Activated T-cell treated with anti-CD3 and anti-CD28 coated beads for 48 hours (primary cell): ENCODE measurements at regions not wholly inside any gene's neighbourhood (a gene's known extent, or its start where the extent isn't known, plus 50 kb on each side); places are given as distances from the start of the nearest gene placed in this dataset.
"Not testable (repeated sequence)": the region's sequence is repeated elsewhere in the genome, so short reads cannot be mapped to it uniquely, and the experiment has no call there.

Source experiments
- DNase-seq: peaks from one replicate; pipeline ENCODE4 v3.0.0-alpha.2; 2020; ENCODE audit warnings: low read depth

DNA sequence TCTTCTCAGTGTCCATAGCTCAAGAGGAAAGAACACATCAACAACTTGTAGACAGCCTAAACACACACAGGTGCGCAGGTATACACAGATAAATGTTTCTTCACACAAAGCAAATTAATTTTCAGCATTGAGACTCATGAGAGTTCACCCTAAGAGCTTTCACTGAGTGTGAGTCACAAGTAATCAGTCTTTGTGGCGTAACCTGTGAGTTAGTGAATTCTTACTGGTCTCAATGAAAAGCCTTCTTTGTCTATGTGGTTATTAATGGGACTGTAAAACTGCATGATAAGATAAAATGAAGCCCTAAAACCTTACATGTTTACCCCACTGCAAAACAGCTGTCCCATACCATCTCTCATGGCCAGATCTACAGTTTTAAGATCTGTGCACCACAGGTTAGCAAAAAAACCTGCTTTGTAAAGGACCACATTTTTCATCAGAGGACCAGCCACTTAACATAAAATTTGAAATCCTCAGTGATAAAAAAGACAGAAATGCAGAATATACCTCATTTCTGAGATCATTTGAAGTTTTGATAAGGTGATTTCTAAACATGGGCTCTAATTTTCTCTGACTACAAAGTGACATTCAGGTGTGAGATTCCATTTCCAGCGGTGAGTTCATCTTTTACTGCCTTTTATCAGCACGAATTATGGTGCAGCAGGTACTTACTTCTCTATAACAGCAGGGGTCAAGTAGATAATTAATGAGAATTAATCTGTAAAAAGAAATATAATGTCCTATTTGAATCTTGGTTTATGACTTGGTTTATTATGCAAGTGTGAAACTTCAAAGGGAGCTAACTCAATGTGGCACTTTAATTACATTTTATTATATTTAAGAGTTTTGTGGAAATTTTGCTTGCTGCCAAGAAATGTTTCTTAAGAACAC lies 335.7 kb upstream of the PIK3R1 start:
- no peak for DNase-seq

DNA sequence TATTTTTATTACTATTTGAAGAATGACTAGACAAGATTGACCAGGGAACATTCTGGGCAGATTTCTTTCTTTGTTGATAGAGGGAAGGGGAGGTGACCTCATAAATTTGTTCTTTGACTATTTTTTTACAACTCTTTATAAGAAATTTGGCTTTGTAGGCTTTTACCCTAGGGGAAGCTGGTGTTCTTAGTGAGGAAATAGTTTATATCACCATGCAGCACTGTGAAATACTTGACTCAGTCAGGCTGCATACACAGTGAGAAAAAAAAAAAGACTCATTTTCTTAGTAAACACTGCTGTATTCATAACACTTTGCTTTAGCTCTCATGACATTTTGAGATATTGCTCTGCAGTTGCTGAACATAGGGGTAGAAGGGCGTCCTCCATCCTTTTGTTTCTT lies 336.6 kb upstream of the PIK3R1 start:
- DNase-seq = no peak

DNA sequence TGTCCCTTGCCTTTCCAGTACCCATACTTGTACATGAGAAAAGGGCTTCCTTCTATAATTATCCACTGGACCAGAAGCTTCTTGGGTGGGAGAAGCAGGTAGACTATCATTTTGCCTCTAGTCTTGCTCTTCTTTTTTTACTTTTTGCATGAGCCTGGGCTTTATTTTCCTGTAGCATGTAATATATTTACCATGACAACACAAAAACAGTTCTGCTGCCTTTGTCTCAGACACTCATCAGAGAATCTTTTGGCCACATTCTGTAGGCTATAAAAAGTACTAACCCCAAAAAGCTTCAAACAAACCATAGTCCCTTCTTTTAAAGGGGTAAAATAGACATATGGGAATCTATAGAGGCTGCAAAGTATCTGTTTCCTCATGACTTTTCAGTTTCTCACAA lies 339.2 kb upstream of the PIK3R1 start:
- DNase-seq = no peak

DNA sequence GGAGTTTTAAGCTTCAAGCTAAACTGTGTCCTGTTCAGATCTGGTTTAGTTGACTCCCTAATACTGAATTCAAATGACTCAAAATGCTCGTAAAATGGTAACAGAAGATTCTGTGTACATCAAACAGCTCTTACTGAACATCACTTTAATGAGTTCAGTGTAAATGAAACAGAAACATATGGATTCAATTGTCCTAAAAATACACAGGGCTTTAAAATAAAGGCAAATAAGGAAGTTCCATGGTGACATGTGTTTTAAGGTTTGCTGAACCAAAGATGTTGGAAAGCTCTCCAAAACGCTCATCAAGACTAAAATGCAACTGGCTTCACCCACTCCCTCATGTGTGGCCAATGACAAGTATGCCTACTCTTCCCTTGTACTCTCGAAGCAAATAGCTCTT lies 340.0 kb upstream of the PIK3R1 start:
- no peak for DNase-seq

DNA sequence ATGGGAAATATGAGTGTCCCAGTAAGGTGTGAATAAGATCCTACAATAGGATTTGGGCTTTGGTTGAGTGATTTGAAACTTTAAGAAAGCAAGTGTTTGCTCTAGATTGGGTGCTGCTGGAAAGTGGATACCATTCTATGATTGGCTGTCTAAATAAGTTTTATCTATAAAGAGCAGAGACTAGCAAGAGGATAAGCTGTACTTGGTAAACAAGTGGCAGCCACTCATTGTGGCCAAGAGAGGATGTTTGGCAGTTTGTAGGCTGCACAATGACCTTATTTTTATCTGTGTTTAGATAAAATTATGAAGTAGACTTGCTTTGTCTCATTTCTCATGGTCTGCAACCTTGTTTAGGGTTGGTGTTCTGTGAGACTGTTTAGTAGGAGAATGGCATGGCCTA lies 341.6 kb upstream of the PIK3R1 start:
- no peak for DNase-seq

DNA sequence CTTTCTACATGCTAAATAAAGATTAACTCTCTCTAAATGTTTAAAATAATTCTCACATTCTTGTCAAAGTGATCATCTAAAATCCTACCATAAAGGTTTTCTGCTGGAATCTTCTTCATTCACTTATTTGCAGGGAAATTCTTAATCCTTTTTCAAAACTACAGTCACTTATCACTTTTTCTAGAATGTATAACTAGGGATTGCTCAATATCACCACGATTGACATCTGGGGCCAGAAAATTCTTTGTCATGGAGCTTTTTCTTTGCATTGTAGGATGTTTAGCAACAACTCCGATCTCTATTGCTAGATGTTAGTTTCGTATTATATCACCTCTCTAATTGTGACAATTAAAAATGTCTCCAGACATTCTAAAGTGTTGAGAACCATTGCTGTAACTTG lies 344.9 kb upstream of the PIK3R1 start:
- no peak for DNase-seq

DNA sequence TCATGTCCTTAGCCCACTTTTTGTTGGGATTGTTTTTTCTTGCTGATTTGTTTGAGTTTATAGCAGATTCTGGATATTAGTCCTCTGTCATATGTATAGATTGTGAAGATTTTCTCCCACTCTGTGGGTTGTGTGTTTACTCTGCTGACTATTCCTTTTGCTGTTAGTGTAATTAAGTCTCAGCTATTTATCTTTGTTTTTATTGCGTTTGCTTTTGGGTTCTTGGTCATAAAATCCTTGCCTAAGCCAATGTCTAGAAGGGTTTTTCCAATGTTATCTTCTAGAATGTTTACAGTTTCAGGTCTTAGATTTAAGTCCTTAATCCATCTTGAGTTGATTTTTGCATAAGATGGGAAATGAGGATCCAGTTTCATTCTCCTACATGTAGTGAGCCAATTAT lies 351.2 kb upstream of the PIK3R1 start:
- DNase-seq = not testable (repeated sequence)

DNA sequence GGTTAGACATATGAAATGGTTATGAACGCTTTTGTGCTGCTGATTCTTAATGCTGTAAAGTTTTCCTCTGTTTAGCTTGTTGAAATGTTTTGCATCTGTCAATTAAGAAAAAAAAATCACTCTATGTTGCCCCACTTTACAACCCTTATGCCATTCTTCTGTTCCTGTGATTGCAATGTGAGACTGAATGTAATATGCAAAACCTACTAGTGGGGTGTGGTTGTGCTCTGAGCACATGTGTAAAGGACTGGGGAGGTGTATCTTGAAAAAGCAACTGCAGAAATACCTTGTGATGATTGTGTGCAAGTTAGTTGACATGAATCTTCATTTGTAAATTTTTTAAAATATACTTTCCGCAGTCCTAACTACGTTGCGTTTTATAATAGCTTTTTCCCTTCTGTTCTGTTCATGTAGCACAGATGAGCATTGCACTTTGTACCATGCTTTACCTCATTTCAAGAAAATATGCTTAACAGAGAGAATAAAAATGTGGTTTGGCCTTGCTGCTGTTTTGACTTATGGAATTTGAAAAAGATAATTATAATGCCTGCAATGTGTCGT lies 357.0 kb upstream of the PIK3R1 start:
- no peak for DNase-seq

DNA sequence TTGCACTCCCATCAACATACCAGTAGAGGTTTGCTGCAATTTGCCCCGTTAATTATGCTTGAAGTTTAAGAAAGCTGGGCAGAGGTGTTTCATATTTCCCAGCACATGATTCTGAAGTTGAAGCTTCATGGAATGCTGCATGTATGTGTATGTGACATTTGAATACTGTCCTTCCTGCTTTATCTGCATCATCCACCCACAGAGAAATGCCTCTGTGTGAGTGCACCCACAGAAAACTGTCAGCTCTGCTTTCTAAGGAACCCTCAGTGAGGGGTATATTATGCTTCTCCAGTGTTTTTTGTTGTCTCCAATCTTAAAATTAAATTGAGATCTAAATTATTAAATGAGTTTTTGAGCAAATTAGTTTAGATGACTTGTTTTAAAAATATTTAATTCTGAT lies 358.1 kb upstream of the PIK3R1 start:
- DNase-seq = no peak

DNA sequence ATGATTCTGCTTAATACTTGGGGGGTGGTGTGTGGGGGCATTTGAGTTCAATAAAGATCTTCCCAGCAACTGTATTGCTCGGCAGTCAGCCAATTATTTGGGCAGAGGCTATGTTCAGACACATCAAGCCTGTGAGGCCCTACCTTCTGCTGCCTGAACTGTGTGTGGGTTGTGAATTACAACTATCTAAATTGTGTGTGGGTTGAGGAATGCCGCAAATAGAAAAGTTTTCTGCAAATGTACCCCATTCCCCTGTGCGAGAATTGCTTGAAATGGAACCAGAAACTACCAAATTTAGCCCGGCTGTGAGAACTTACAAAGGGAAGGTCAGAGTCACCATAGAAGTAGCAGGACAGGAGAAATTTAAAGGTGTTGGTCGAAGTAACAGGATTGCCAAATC lies 360.0 kb upstream of the PIK3R1 start:
- DNase-seq = no peak

DNA sequence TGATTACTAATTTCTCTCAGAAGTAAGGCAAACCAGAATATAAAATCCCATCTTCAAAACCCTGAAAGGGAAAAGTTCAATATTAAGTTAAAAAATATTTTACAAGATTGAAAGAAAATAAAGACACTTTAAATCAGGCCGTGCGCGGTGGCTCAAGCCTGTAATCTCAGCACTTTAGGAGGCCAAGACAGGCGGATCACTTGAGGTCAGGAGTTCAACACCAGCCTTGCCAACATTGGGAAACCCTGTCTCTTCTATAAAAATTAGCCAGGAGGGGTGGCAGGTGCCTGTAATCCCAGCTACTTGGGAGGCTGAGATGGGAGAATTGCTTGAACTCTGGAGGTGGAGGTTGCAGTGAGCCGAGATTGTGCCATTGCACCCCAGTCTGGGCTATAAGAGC lies 364.6 kb upstream of the PIK3R1 start:
- DNase-seq = not testable (repeated sequence)

DNA sequence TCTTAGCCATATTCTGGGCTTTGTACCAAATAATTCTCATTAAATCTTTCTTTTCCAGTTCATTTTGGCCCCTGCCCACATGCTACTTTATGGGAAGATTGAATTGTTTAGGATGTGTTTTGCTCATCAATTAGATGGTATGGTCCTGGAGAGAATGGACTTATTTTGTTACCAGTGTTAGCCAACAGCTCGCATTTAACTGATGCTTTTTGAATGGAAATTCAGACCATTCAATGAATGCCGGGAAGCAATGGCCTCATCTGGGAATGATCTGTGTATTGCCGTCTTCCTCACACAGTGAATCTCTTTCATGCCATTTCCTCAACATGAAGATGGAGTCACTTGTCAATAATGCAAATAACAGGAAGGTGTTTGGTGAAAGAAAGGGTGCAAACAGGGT lies 370.6 kb upstream of the PIK3R1 start:
- DNase-seq = no peak

DNA sequence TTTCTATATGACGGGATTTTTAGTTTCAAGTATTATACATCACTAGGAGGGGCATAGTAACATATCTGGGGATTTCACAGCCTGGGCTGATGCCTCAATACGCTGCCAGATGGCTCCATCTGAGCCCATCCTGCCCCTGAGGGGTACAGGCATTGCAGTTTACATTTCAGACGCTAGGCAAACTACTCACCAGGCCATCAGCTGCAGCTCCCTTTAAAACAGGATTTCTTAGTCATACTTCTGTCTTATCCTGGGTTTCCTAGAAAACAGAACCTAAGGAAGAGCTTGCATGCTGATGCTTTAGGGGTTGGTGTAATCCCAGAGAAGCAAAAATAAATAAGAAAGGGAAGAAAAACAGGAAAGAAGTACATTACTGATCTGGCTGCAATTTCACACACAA lies 372.8 kb upstream of the PIK3R1 start:
- DNase-seq = no peak

DNA sequence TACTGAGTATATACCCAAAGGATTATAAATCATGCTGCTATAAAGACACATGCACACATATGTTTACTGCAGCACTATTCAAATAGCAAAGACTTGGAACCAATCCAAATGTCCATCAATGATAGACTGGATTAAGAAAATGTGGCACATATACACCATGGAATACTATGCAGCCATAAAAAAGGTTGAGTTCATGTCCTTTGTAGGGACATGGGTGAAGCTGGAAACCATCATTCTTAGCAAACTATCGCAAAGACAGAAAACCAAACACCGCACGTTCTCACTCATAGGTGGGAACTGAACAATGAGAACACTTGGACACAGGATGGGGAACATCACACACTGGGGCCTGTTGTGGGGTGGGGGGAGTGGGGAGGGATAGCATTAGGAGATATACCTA lies 378.3 kb upstream of the PIK3R1 start:
- DNase-seq = not testable (repeated sequence)

DNA sequence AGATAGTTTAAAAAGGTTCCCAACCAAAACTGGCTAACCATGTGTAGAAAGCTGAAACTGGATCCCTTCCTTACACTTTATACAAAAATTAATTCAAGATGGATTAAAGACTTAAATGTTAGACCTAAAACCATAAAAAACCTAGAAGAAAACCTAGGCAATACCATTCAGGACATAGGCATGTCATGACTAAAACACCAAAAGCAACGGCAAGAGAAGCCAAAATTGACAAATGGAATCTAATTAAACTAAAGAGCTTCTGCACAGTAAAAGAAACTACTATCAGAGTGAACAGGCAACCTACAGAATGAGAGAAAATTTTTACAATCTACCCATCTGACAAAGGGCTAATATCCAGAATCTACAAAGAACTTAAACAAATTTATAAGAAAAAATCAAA lies 379.1 kb upstream of the PIK3R1 start:
- not testable (repeated sequence) for DNase-seq

DNA sequence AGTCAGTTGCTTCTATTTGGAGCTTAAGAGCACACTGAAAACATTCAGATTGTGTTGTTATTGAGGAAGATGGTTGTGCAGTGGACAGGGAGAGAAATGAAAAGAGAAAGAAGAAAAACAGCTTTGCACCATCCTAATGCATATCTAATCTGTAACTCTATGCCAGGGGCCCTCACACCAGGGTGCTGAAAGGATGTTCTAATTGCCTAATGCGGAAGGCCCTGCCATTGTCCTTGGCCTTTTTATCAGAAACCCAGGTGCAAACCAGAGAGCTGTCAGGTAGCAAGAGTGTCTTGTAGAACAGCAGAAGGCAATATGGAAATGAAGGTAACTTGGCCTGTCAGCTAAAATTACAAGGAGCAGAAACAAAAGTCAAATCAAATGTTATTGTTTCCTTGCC lies 384.5 kb upstream of the PIK3R1 start:
- DNase-seq = no peak

DNA sequence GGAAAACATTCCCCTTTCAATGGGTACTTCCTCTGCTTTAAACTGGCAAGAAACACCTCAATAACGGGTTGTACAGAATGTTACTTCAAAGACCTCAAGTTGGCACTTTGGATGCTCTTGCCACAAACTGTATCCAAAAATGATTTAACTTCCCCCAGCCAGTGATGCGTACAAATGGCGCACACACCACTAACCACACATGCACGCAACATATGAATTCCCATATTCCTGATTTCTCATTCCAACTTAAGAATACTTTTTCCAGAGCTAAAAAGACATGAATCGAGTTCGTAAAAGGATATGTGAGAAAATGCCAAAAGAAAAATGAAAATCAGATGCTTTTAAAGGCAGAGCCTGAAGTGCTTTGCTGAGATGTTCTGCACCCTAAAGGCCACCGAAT lies 388.0 kb upstream of the PIK3R1 start:
- DNase-seq = no peak

DNA sequence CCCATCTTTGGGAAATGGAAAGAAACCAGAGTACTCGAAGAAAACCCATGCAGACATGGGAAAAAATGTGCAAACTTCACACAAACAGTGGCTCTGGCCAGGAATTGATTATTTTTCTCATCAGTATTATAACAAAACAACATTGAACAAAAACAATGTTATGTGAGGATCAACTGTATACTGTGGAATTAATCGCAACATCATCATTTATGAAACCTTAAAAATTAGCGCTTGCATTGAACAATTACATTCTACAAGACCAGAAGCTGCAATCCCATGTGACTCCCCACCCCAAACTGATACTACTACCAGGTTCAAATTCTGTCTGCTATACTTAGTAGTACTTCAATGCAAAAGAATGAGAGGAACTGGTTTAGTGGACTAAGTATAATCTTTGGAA lies 390.7 kb upstream of the PIK3R1 start:
- DNase-seq = no peak

DNA sequence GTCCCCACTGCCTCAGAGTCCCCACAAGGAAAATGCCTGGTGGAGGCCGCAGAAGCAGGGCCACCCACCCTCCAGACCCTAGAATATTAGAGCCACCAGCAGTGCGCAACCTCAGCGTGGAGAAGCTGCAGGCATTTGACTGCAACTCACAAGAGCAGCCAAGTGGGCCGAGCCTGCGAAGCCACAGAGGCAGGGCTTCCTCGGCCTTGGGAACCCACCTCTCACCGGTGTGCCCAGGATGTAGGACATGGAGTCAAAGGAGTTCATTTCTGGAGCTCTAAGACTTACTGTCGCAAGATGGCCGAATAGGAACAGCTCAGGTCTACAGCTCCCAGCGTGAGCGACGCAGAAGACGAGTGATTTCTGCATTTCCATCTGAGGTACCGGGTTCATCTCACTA lies 397.9 kb upstream of the PIK3R1 start:
- DNase-seq = no peak

DNA sequence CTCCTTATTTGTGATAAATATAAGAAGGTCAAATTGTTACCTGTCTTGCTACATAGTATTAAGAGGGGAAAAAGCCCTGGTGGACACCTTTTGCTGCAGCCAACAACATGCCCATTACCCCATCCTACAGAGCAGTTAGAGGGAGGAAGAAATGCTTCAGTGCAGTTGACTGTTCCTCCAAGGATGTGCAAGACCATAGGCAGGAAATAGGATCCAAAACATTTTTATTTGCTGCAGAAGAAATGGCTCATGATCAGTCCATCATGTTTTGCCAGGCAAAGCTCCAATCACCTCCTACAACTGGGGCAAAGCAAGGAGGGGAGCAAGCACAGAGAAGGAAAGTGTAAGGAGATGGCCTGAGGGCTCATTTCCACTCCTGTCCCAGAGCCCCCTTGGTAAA lies 399.1 kb upstream of the PIK3R1 start:
- no peak for DNase-seq

DNA sequence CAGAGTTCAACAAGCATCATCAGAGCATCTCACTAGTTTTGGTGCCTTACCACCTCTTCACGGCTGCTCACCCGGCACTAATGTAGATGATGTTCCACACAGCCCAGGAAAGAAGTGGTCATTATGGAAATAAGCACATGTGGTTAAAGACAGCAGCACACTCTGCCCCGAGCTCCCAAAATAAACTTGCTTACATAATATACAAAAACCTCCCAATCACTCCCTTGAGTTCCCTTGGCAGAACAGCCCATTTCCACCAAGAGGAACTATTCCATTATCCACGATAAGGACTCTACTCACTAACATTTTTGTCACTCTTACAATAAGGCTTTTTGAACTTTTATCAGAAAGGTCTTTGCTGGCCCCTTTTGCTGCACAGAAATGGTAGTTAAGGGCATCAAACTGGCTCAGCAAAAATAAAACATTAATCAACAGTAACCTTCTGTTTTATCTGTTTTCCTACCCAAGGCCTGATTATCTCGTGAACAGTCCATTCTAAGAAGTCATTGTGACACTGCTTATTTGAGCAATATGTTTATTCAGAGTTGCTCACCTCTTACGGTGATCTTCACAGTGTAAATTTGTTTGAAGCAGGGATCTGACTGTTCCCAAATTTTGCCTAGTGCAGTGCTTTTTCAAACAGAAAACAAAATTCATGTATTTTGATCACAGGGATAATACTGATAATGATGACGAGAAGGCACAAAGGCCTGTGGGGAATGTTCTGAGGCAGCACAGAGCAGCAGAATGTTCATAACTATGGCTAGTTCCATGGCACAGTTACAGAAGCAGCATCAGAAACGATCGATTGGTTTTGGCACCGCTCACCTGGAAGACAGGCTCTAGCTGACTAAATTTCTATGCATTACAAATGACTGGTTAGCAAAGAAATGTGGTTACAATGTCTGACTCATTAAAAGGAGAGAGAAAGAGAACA lies 399.8 kb upstream of the PIK3R1 start:
- no peak for DNase-seq

DNA sequence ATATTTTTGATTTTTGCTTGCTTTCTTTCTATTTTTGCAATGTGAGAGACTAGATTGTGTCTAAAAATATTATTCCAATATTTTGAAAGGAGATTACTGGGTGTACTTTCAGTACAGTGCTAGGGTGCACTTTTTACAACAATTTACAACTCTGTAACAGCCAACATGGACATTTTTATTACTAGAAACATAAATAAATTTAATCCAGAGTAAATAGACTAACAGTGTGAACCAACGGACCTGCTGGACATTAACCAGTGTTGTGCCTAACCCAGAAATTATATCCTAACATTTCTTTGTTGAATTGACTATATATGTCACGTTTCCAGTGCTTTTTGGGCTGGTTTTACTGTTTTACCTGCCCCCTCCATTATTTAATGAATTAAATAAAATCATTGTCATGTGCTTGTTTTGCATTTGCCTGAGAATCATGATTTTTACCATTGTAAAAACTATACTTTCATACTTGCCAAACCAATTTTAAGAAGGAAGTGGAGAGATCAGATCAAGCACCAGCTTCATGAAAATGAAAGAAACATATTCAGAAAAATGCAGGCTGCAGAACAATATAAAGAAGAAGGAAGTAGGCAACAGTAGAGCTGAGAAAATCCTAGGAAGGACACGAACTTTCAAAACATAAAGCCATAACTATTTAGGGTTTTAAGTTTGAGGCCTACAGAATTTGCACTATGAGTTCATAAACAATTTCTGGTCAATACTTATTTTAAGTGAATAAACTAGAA lies 400.8 kb upstream of the PIK3R1 start:
- no peak for DNase-seq
